Uterus (tissue), 2 donors: ENCODE measurements at regions not wholly inside any gene's neighbourhood (a gene's known extent, or its start where the extent isn't known, plus 50 kb on each side); places are given as distances from the start of the nearest gene placed in this dataset.

ENCODE experiments used
- CTCF ChIP-seq, 4 experiments: fragments of 200-600 bp in 2 of 4; fragments of 450-650 bp in 2 of 4; sonication (generic) in 2 of 4; IDR thresholded peaks; one replicate each; pipeline ENCODE4 v1.5.1; 2016 to 2019; ENCODE audit warnings: antibody characterized with exemption in 4 of 4, mild to moderate bottlenecking in 2 of 4, moderate library complexity in 1 of 4
- POLR2A ChIP-seq, 2 donors: fragments of 450-650 bp; IDR thresholded peaks; one replicate each; pipeline ENCODE4 v1.6.1; 2016; ENCODE audit warnings: antibody characterized with exemption in 2 of 2, mild to moderate bottlenecking in 1 of 2, moderate library complexity in 1 of 2

GRCh38 chrX:42902513-42902912 lies 124.5 kb upstream of the PPP1R2C start:
- TF ChIP-seq CTCF (IDR thresholded peaks at IDR 0.05) (no peak), POLR2A (IDR thresholded peaks at IDR 0.05) (no peak)
